C4-2B (cell line): ENCODE measurements at regions not wholly inside any gene's neighbourhood (a gene's known extent, or its start where the extent isn't known, plus 50 kb on each side); places are given as distances from the start of the nearest gene placed in this dataset.

ENCODE experiments used
- H3K27ac ChIP-seq: fragments of 450-650 bp; 2 replicates; pipeline ENCODE4 v1.5.1; 2017
- ZFX ChIP-seq: fragments of 450-650 bp; IDR thresholded peaks from 2 replicates; pipeline ENCODE4 v1.6.1; 2017
- TF ChIP-seq, protein P1 (sequence below): fragments of 450-650 bp; conservative IDR thresholded peaks from 2 replicates; pipeline ENCODE4 v1.5.1; 2017; ENCODE audit warnings: mild to moderate bottlenecking

DNA sequence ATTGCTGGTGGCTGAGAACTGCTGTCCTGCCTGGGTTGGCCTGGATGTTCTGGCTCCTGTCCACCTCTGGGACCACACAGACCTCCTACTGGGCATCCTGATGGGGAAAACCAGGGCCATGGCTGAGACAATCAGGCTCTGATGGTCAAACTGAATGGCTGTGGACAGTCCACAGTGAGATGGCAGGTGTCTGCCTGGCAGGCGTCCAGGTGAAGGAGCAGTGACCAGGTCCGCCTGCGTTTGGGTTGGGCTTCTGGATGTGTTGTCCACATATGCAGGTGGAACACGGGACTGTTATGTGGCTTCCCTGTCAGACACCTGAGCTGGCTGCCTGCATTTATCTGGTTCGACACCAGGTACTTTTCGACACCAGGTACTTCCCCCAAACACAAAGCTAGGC lies 241.7 kb downstream of the BUB3 start:
- TF ChIP-seq, protein P1, sequence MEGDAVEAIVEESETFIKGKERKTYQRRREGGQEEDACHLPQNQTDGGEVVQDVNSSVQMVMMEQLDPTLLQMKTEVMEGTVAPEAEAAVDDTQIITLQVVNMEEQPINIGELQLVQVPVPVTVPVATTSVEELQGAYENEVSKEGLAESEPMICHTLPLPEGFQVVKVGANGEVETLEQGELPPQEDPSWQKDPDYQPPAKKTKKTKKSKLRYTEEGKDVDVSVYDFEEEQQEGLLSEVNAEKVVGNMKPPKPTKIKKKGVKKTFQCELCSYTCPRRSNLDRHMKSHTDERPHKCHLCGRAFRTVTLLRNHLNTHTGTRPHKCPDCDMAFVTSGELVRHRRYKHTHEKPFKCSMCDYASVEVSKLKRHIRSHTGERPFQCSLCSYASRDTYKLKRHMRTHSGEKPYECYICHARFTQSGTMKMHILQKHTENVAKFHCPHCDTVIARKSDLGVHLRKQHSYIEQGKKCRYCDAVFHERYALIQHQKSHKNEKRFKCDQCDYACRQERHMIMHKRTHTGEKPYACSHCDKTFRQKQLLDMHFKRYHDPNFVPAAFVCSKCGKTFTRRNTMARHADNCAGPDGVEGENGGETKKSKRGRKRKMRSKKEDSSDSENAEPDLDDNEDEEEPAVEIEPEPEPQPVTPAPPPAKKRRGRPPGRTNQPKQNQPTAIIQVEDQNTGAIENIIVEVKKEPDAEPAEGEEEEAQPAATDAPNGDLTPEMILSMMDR: no peak
- no peak for TF ChIP-seq ZFX
- no peak overlapping the region for H3K27ac ChIP-seq

DNA sequence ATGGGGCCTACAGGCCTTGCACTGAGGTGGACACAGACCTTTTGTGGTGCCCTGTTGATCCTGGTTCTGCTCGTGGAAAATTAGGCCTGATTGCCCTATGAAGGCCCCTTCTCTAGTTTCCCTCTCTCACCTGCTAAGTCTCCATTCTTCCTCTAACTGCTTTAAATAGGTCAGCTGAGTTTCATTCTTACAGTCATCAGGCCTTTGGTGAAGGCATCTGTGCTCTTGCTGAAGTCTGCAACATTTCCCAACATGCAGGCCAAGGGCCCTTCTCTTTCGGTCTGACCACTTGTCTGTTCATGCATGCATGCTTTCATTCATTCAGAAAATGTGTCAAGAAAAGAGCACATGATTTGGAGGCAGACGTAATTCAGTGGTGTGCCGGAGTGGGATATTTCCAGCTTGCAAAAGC lies 244.0 kb downstream of the BUB3 start:
- no peak overlapping the region for H3K27ac ChIP-seq
- no peak for TF ChIP-seq ZFX
- TF ChIP-seq, protein P1: no peak

DNA sequence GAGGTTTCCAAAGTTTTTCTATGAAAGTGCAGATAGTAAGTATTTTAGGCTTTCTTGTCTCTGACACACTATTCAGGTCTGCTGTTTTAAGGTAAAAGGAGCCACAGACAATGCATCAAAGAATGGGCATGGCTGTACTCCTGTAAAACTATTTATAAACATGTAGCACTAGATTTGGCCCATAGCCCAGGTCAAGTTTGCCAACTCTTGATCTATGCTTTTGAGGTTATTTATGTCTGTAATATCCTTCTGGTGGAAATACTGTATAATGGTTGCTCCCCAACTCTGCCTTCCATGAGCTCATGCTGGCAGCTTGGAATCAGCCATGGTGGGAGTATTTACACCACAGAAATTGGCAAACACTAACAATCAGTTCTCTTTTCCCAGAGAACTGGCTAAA lies 244.6 kb downstream of the BUB3 start:
- TF ChIP-seq, protein P1: no peak
- no peak for TF ChIP-seq ZFX
- H3K27ac ChIP-seq: no peak overlapping the region

DNA sequence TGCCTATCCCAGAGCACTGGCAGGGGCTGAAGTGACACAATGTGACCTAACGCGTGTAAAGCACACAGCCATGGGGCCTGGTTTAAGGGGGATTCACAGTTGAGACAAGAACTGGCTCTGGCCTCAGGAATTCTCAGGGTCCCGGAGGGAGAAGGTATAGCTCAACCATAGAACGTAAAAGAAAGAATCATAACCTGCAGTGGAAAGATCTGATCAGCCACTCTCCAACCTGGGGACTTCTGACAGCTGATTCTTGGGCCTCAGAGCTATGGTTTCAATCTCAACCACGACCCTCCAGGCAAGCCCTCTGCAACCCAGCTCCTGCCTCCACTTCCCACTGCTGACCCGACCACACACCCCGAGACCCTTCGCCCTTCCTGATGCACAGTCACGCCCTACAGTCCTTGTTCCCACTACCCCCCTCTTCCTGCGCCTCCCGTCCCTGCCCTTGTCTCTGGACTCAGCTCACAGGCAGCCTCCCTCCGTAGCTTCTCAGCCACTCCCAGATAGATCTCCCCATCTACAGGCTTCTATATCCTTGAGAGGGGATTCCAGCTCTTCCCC lies 245.2 kb downstream of the BUB3 start:
- no peak for TF ChIP-seq ZFX
- TF ChIP-seq, protein P1: no peak
- H3K27ac ChIP-seq: no peak overlapping the region

DNA sequence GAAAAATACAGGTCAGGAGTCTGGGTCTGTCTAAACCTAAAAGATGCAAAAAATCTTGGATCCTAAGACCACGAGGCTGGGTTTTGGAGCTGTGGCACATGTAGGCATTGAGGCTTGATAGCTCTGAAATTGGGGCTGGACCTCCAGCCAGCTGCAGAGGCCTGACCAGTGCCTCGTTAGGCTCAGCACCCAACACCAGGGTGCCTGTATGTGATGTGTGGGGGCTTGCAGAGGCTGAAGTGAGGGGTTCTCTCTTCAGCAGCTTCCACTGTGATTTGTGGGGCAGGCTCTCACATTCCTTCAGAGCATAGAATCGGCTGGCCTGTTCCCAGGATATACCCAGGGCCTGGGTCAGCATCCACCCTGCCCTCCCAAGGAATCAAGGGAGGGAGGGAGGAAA lies 247.8 kb downstream of the BUB3 start:
- TF ChIP-seq, protein P1: no peak
- TF ChIP-seq ZFX: no peak
- no peak overlapping the region for H3K27ac ChIP-seq

DNA sequence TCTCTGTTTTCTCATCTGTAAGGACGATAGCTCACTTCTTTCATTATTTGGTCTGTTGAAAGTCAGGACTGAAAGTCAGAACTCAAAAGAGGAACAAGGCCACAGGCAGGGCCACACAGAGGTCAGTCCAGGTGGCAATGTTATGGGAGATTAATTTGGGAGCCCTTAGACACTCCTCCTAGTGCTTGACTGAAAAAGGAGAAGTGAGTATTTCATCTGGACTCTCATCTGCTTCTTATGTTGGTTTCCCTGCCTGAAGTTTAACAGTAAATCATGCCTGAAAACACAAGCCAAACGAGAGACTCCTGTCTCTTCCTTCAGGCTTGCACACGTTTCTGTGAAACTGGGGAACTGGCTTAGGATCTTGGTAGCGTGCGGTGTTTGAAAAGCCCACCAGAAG lies 248.5 kb downstream of the BUB3 start:
- TF ChIP-seq ZFX: no peak
- TF ChIP-seq, protein P1: no peak
- no peak overlapping the region for H3K27ac ChIP-seq

DNA sequence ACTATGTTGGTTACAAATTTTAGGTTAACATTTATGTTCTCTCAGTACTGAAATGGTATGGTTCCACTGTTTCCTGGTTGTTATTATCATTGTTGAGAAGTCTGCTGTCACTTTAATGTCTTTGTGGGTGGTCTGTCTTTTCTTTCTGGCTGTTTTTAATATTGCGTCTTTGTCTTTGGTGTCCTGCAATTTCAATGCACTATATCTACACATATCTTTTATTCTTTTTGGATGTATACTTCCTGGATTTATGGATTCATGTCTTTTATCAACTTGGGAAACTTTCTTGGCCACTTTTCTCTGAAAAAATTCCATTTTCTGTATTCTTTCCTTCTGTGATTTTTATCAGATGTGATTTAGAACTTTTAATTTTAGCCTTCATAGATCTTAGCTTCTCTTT lies 250.2 kb downstream of the BUB3 start:
- H3K27ac ChIP-seq: no peak overlapping the region
- TF ChIP-seq, protein P1: no peak
